ENCODE measurements at regions not wholly inside any gene's neighbourhood (a gene's known extent, or its start where the extent isn't known, plus 50 kb on each side); places are given as distances from the start of the nearest gene placed in this dataset.

- TF ChIP-seq CTCF (IDR thresholded peaks at IDR 0.05; ENCODE audit: low read length) (no peak), EZH2 (optimal IDR thresholded peaks at IDR 0.05; ENCODE audit: low read depth, low read length) (no peak)
Observed at GRCh38 chr2:83808878-83809277, 650.2 kb downstream of the SUCLG1 start.
